GM12873 (cell line): ENCODE measurements at regions not wholly inside any gene's neighbourhood (a gene's known extent, or its start where the extent isn't known, plus 50 kb on each side); places are given as distances from the start of the nearest gene placed in this dataset.

ENCODE experiments used
- TF ChIP-seq, protein P1 (sequence below): IDR thresholded peaks from 2 replicates; pipeline ENCODE4 v1.5.1; 2012; ENCODE audit warnings: low read depth, mild to moderate bottlenecking, moderate library complexity, low read length, control low read depth; ENCODE audit not compliant: insufficient read depth; ENCODE audit errors: missing control alignments

- TF ChIP-seq, protein P1, sequence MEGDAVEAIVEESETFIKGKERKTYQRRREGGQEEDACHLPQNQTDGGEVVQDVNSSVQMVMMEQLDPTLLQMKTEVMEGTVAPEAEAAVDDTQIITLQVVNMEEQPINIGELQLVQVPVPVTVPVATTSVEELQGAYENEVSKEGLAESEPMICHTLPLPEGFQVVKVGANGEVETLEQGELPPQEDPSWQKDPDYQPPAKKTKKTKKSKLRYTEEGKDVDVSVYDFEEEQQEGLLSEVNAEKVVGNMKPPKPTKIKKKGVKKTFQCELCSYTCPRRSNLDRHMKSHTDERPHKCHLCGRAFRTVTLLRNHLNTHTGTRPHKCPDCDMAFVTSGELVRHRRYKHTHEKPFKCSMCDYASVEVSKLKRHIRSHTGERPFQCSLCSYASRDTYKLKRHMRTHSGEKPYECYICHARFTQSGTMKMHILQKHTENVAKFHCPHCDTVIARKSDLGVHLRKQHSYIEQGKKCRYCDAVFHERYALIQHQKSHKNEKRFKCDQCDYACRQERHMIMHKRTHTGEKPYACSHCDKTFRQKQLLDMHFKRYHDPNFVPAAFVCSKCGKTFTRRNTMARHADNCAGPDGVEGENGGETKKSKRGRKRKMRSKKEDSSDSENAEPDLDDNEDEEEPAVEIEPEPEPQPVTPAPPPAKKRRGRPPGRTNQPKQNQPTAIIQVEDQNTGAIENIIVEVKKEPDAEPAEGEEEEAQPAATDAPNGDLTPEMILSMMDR: no peak
These were observed 282.7 kb downstream of the ENC1 start for GRCh38 chr5:74357827-74358226.

DNA sequence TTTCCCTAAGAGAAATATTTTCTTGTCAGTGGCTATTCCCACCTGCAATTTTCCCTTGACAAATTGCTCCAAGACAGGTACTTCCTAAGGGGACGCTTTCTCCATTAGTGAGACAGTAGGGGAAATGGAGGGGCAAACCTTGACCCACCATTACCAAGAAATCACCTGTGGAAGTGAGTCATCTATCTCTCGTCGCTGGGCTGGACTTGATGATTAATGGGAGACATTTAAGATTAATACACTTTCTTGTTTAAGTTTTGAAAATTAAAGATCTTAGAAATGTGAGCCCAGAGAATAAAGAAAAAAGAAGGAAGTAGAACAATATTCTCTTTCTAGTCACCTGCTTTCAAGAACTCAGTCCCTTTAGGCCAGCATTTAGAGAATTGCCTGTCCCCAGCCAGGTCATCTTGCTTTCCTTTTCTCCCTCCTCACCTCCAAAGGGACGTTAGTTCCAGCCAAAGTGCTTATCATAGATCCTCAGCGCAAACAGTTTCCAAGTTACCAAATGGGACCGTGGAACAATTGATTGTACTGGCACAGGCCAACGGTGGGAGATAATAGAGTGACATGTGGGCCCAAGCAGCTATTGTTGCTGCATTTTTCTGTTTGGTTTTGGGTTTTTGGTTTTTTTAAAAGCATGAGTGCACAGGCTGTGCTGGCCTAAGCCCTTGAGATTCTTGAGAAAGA, 284.4 kb downstream of the ENC1 start:
- TF ChIP-seq, protein P1: no peak

- TF ChIP-seq, protein P1: no peak
These were observed 285.3 kb downstream of the ENC1 start for GRCh38 chr5:74355041-74355824.

DNA sequence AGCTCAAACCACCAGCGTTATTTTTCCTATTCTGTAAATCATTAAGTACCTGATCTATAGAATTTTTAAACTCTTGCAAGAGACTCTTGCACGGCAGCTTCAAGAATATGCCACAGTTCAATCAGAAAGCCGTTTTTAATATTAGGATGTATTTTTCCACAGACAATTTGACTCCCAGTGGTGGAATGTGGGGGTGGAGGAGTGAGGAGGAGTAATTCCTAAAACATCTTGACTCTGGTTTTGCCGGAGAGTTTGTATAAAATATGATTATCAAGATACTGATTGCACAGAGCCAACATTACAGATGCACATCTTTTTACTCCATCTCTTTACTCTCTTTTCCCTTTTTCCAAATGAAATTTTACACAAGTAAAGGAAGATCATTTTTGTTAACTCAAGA, 288.3 kb downstream of the ENC1 start:
- TF ChIP-seq, protein P1: no peak

DNA sequence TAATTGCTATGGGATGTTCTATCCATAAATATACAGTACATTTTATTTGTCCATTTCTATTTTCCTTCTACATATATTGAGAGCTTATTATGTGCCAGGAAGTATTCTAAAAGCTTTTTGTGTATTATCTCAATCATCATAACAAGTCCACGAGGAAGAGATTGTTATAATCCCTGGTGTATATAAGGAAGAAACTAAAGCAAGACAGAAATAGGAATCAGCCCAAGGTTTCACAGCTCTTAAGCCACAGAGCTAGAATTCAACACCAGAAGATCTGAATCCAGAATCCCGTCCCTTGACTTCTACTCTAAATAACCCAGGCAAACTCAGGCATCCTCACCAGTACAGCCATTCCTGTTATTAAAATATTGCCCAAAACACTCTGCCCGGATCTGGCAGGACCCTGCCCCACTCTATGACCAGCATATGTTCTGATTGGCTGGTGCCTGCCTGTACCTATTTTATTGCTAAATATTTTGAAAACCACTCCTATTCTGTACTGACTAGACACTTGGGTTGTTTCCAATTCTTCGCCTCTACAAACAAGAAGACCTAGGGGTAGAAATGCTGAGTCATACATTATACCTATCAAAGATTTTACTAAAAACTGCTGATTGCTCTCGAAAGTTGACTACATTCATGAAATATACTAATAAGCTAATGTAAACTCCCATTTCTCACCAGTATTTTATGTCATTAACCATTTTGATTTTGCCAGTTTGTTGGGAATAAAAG, 297.4 kb downstream of the ENC1 start:
- TF ChIP-seq, protein P1: no peak

DNA sequence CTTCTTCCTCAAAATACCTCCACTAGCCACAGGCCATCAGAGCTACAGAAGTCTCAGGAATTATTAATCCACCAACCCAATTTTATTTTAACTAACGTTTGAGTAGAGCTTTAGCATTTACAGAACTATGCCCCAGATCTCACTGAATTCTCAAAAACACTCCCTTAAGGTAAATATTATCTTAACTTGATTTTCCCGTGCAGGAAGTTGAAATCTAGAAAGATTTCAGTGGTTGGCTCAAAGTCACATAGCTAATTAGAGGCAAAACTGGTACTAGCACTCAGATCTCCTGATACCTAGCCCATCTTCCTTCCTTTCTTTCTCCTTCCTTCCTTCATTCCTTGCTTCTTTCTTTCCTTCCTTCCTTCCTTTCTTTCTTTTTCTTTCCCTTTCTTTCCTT, 298.3 kb downstream of the ENC1 start:
- TF ChIP-seq, protein P1: no peak

GRCh38 chr5:74341221-74341620, 299.3 kb downstream of the ENC1 start:
- TF ChIP-seq, protein P1: no peak
